ENCODE measurements at regions not wholly inside any gene's neighbourhood (a gene's known extent, or its start where the extent isn't known, plus 50 kb on each side); places are given as distances from the start of the nearest gene placed in this dataset.
A peak's percentile ranks its signal among the peaks of the same experiment; 100 is the strongest.

GRCh38 chr7:114821030-114821900 lies 100.6 kb upstream of the MDFIC start:
- Histone ChIP-seq H3K27ac (no peak overlapping the region), H3K27me3 (ENCODE audit: insufficient read depth, low read depth, severe bottlenecking) (no peaks in the 10 kb centered on the region), H3K9me3 (ENCODE audit: severe bottlenecking) (no peaks in the 10 kb centered on the region), H3K36me3 (no peaks in the 10 kb centered on the region), H3K4me3 (ENCODE audit: low read depth, low read length) (no peak overlapping the region)
- DNase-seq, result no peak
- no peak for TF ChIP-seq CTCF (IDR thresholded peaks at IDR 0.05; ENCODE audit: low read depth, low read length)

DNA sequence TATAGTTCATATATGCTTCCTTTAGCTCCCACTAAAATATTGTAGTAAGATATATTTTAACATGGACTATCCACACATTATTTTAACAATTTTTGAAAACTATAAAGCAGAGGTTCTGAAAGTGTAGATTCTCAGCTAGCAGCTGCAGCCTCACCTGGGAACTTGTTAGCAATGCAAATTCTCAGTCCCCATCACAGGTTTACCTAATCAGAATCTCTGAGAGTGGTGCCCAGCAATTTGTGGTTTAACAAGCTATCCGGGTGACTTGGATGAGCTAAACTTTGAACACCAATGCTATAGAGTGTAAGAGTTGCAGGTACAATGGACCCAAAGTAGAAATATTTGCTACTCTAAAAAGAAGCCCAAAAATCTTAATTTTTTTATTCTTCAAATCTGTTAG lies 99.8 kb upstream of the MDFIC start:
- H3K4me3 ChIP-seq (ENCODE audit: low read depth, low read length), result no peak overlapping the region
- no peaks in the 10 kb centered on the region for H3K27me3 ChIP-seq (ENCODE audit: insufficient read depth, low read depth, severe bottlenecking)
- no peak for DNase-seq
- no peak overlapping the region for H3K27ac ChIP-seq
- H3K9me3 ChIP-seq (ENCODE audit: severe bottlenecking), result no peaks in the 10 kb centered on the region
- TF ChIP-seq CTCF (IDR thresholded peaks at IDR 0.05; ENCODE audit: low read depth, low read length), result no peak
- H3K36me3 ChIP-seq, result no peaks in the 10 kb centered on the region

- TF ChIP-seq CTCF (IDR thresholded peaks at IDR 0.05; ENCODE audit: low read depth, low read length), result no peak
- Histone ChIP-seq H3K4me3 (ENCODE audit: low read depth, low read length) (no peak overlapping the region), H3K27me3 (ENCODE audit: insufficient read depth, low read depth, severe bottlenecking) (no peaks in the 10 kb centered on the region), H3K27ac (no peak overlapping the region), H3K9me3 (ENCODE audit: severe bottlenecking) (no peaks in the 10 kb centered on the region), H3K36me3 (no peaks in the 10 kb centered on the region)
- DNase-seq, result no peak
Measured at GRCh38 chr7:114822844-114823243, 99.0 kb upstream of the MDFIC start.

DNA sequence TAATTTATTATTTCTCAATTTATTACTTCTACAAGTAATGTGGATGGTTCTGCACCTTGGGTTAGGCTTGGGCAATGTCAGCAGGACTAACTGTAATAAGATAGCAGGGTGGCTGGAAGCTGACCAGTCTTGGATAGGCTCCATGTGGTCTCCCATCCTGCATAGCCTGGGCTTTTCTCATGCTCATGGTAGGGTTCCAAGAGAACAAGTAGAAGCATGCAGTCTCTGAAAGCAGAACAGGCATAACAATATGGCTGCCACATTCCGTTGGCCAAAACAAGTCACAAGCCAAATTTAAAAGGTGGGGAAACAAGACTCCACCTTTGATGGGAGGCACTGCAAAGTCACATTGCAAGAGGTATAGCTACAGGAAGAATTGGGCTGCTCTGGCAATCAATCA lies 98.6 kb upstream of the MDFIC start:
- Histone ChIP-seq H3K9me3 (ENCODE audit: severe bottlenecking) (no peaks in the 10 kb centered on the region), H3K27ac (no peak overlapping the region), H3K4me3 (ENCODE audit: low read depth, low read length) (no peak overlapping the region), H3K27me3 (ENCODE audit: insufficient read depth, low read depth, severe bottlenecking) (no peaks in the 10 kb centered on the region), H3K36me3 (no peaks in the 10 kb centered on the region)
- no peak for DNase-seq
- TF ChIP-seq CTCF (IDR thresholded peaks at IDR 0.05; ENCODE audit: low read depth, low read length), result no peak

GRCh38 chr7:114825423-114825951 lies 96.4 kb upstream of the MDFIC start:
- Histone ChIP-seq H3K27ac (no peak overlapping the region), H3K9me3 (ENCODE audit: severe bottlenecking) (no peaks in the 10 kb centered on the region), H3K27me3 (ENCODE audit: insufficient read depth, low read depth, severe bottlenecking) (no peaks in the 10 kb centered on the region), H3K36me3 (no peaks in the 10 kb centered on the region), H3K4me3 (ENCODE audit: low read depth, low read length) (no peak overlapping the region)
- peak; percentile 20; the same call in 1 of the 2 replicates for TF ChIP-seq CTCF (IDR thresholded peaks at IDR 0.05; ENCODE audit: low read depth, low read length)
- no peak for DNase-seq
